WERI-Rb-1 (cell line): ENCODE measurements at regions not wholly inside any gene's neighbourhood (a gene's known extent, or its start where the extent isn't known, plus 50 kb on each side); places are given as distances from the start of the nearest gene placed in this dataset.

Experiments
- DNase-seq: peaks from one replicate; pipeline ENCODE4 v3.0.0-alpha.2; 2020
- H3K27ac ChIP-seq: fragments of 250-450 bp; sonication (Bioruptor Pico); 2 replicates; pipeline ENCODE4 v1.5.1; 2020; ENCODE audit warnings: mild to moderate bottlenecking, moderate library complexity
- H3K27me3 ChIP-seq: fragments of 250-450 bp; sonication (Bioruptor Pico); 2 replicates; pipeline ENCODE4 v1.5.1; 2021; ENCODE audit warnings: mild to moderate bottlenecking, low read depth, moderate library complexity; ENCODE audit not compliant: insufficient read depth, severe bottlenecking
- H3K36me3 ChIP-seq: fragments of 250-450 bp; sonication (Bioruptor Pico); 2 replicates; pipeline ENCODE4 v1.5.1; 2020; ENCODE audit warnings: mild to moderate bottlenecking, moderate library complexity
- H3K4me3 ChIP-seq: 2 replicates; pipeline ENCODE4 v1.5.1; 2011; ENCODE audit warnings: low read depth, mild to moderate bottlenecking, control low read depth, low read length
- H3K9me3 ChIP-seq: fragments of 250-450 bp; sonication (Bioruptor Pico); 2 replicates; pipeline ENCODE4 v1.5.1; 2021; ENCODE audit warnings: mild to moderate bottlenecking, moderate library complexity; ENCODE audit not compliant: severe bottlenecking
- CTCF ChIP-seq: IDR thresholded peaks from 2 replicates; pipeline ENCODE4 v1.5.1; 2011; ENCODE audit warnings: low read depth, mild to moderate bottlenecking, control low read depth, inconsistent platforms, low read length

- no peak for DNase-seq
- no peak for TF ChIP-seq CTCF
- H3K27me3 ChIP-seq: no peaks in the 10 kb centered on the region
Measured at GRCh38 chr3:157919319-157919887, 186.8 kb downstream of the SHOX2 start.

GRCh38 chr3:157918402-157918801 lies 187.8 kb downstream of the SHOX2 start:
- no peak for TF ChIP-seq CTCF
- H3K4me3 ChIP-seq: no peak overlapping the region
- no peak for DNase-seq
- no peak overlapping the region for H3K27ac ChIP-seq
- no peaks in the 10 kb centered on the region for H3K27me3 ChIP-seq
- no peaks in the 10 kb centered on the region for H3K36me3 ChIP-seq
- H3K9me3 ChIP-seq: no peaks in the 10 kb centered on the region

More at GRCh38 chr3:157919319-157919887, 186.8 kb downstream of the SHOX2 start:
- no peak overlapping the region for H3K27ac ChIP-seq
- H3K4me3 ChIP-seq: no peak overlapping the region
- H3K9me3 ChIP-seq: no peaks in the 10 kb centered on the region
- no peaks in the 10 kb centered on the region for H3K36me3 ChIP-seq

GRCh38 chr3:157916672-157917071 lies 189.5 kb downstream of the SHOX2 start:
- Histone ChIP-seq H3K27ac (no peak overlapping the region), H3K27me3 (no peaks in the 10 kb centered on the region), H3K9me3 (no peaks in the 10 kb centered on the region), H3K4me3 (no peak overlapping the region), H3K36me3 (no peaks in the 10 kb centered on the region)
- no peak for TF ChIP-seq CTCF
- no peak for DNase-seq

- TF ChIP-seq CTCF: no peak
- Histone ChIP-seq H3K27ac (no peak overlapping the region), H3K36me3 (no peaks in the 10 kb centered on the region), H3K9me3 (no peaks in the 10 kb centered on the region), H3K27me3 (no peaks in the 10 kb centered on the region), H3K4me3 (no peak overlapping the region)
- DNase-seq: no peak
Measured at GRCh38 chr3:157914882-157915281, 191.3 kb downstream of the SHOX2 start.

GRCh38 chr3:157913741-157914150 lies 192.5 kb downstream of the SHOX2 start:
- no peak for DNase-seq
- Histone ChIP-seq H3K9me3 (no peaks in the 10 kb centered on the region), H3K27ac (no peak overlapping the region), H3K36me3 (no peaks in the 10 kb centered on the region), H3K27me3 (no peaks in the 10 kb centered on the region), H3K4me3 (no peak overlapping the region)
- TF ChIP-seq CTCF: no peak
